ENCODE measurements at regions not wholly inside any gene's neighbourhood (a gene's known extent, or its start where the extent isn't known, plus 50 kb on each side); places are given as distances from the start of the nearest gene placed in this dataset.

- TF ChIP-seq CTCF (IDR thresholded peaks at IDR 0.05): no peak
- no peak for TF ChIP-seq POLR2A (IDR thresholded peaks at IDR 0.05)
Measured at GRCh38 chr6:79420054-79420453, 117.2 kb downstream of the LCA5 start.
